SK-N-SH (cell line): ENCODE measurements at regions not wholly inside any gene's neighbourhood (a gene's known extent, or its start where the extent isn't known, plus 50 kb on each side); places are given as distances from the start of the nearest gene placed in this dataset.

Experiments used
- CTCF ChIA-PET: fragments of 300-600, 350-600 bp; formaldehyde crosslinking; extraction: SDS; loops from one replicate; lab custom pipeline; 2021; lab: Yijun Ruan, JAX
- POLR2A ChIA-PET: fragments of 350-600 bp; sonication (Branson Sonifier 250); formaldehyde crosslinking; extraction: SDS; loops from one replicate; lab custom pipeline; 2020; ENCODE audit warnings: antibody characterized with exemption, inconsistent platforms; lab: Yijun Ruan, JAX
- DNase-seq: peaks from one replicate; pipeline ENCODE4 v3.0.0; 2012
- H2AFZ ChIP-seq: fragments of 200-600 bp; sonication (generic); 2 replicates; pipeline ENCODE4 v1.8.1; 2016; ENCODE audit warnings: antibody characterized with exemption, mild to moderate bottlenecking, low read depth
- H3F3A ChIP-seq: fragments of 200-600 bp; sonication (generic); replicated peaks from 2 replicates; pipeline ENCODE3; 2016; ENCODE audit warnings: antibody characterized with exemption, mild to moderate bottlenecking; ENCODE audit not compliant: insufficient read depth
- H3K27ac ChIP-seq, 2 experiments: fragments of 200-500 bp in 1 of 2; fragments of 200-600 bp in 1 of 2; sonication (Bioruptor generic) in 1 of 2; sonication (generic), shearing (Covaris generic) in 1 of 2; 2 replicates each; pipeline versions ENCODE4 v1.5.1 to v1.6.1; 2014 to 2016; ENCODE audit warnings: low read depth in 2 of 2, inconsistent platforms in 1 of 2, low read length in 1 of 2, mild to moderate bottlenecking in 1 of 2, mixed read lengths in 1 of 2
- H3K27me3 ChIP-seq: fragments of 200-600 bp; sonication (generic), shearing (Covaris generic); 2 replicates; pipeline ENCODE4 v1.6.1; 2016; ENCODE audit warnings: mixed run types; ENCODE audit not compliant: insufficient read depth
- H3K36me3 ChIP-seq, 2 experiments: fragments of 200-500 bp in 1 of 2; fragments of 200-600 bp in 1 of 2; sonication (Bioruptor generic) in 1 of 2; sonication (generic) in 1 of 2; replicated peaks in 1 of 2; 2 replicates each; pipeline versions ENCODE3 to v1.5.1; 2014 to 2016; ENCODE audit warnings: low read length in 1 of 2, mild to moderate bottlenecking in 1 of 2; ENCODE audit not compliant: insufficient read depth in 2 of 2, control insufficient read depth in 1 of 2
- H3K4me1 ChIP-seq, 2 experiments: fragments of 200-500 bp in 1 of 2; fragments of 200-600 bp in 1 of 2; sonication (Bioruptor generic) in 1 of 2; sonication (generic), shearing (Covaris generic) in 1 of 2; 2 replicates each; pipeline versions ENCODE4 v1.5.1 to v1.6.1; 2014 to 2016; ENCODE audit warnings: low read depth in 1 of 2, low read length in 1 of 2, mixed run types in 1 of 2; ENCODE audit not compliant: insufficient read depth in 2 of 2, control insufficient read depth in 1 of 2
- H3K4me2 ChIP-seq: fragments of 200-600 bp; sonication (generic), shearing (Covaris generic); 2 replicates; pipeline ENCODE4 v1.6.1; 2017; ENCODE audit warnings: mixed run types
- H3K4me3 ChIP-seq, 2 experiments: fragments of 200-500 bp in 1 of 2; fragments of 200-600 bp in 1 of 2; sonication (Bioruptor generic) in 1 of 2; sonication (generic), shearing (Covaris generic) in 1 of 2; 2 replicates each; pipeline versions ENCODE4 v1.5.1 to v1.8.1; 2014 to 2016; ENCODE audit warnings: low read depth in 2 of 2, inconsistent platforms in 1 of 2, low read length in 1 of 2, mild to moderate bottlenecking in 1 of 2, mixed read lengths in 1 of 2, moderate library complexity in 1 of 2
- H3K79me2 ChIP-seq: fragments of 200-600 bp; sonication (generic); 2 replicates; pipeline ENCODE4 v1.8.1; 2017; ENCODE audit warnings: mild to moderate bottlenecking; ENCODE audit not compliant: insufficient read depth
- H3K9ac ChIP-seq: fragments of 200-600 bp; sonication (generic); 2 replicates; pipeline ENCODE4 v1.6.1; 2017; ENCODE audit warnings: mixed run types
- H3K9me2 ChIP-seq: fragments of 200-600 bp; sonication (generic); 2 replicates; pipeline ENCODE4 v1.6.1; 2017; ENCODE audit warnings: mixed run types
- H3K9me3 ChIP-seq: fragments of 200-600 bp; sonication (generic); 2 replicates; pipeline ENCODE4 v1.6.1; 2017; ENCODE audit warnings: mixed run types, mild to moderate bottlenecking, moderate library complexity
- H4K20me1 ChIP-seq: fragments of 200-600 bp; sonication (generic); 2 replicates; pipeline ENCODE4 v1.6.1; 2017; ENCODE audit warnings: mild to moderate bottlenecking, mixed run types; ENCODE audit not compliant: insufficient read depth
- ELF1 ChIP-seq: IDR thresholded peaks from 2 replicates; pipeline ENCODE4 v1.4.0; 2012
- EP300 ChIP-seq, 2 experiments: IDR thresholded peaks; 2 replicates each; pipeline versions ENCODE4 v1.4.0 to v1.6.1; 2012; ENCODE audit warnings: borderline replicate concordance in 1 of 2, low read depth in 1 of 2, low read length in 1 of 2
- EZH2phosphoT487 ChIP-seq: fragments of 200-600 bp; sonication (generic); IDR thresholded peaks from 2 replicates; pipeline ENCODE4 v1.6.1; 2017; ENCODE audit warnings: low read depth, mixed run types, mild to moderate bottlenecking, antibody characterized with exemption, moderate library complexity, borderline replicate concordance
- FOSL2 ChIP-seq: IDR thresholded peaks from 2 replicates; pipeline ENCODE4 v1.4.0; 2012; ENCODE audit warnings: low read depth, mild to moderate bottlenecking, moderate library complexity, borderline replicate concordance
- FOXJ3 ChIP-seq: sonication (generic); formaldehyde crosslinking; IDR thresholded peaks from 2 replicates; pipeline ENCODE4 v1.5.1; 2020; ENCODE audit warnings: mild to moderate bottlenecking, missing genetic modification reagents
- FOXM1 ChIP-seq: IDR thresholded peaks from 2 replicates; pipeline ENCODE4 v1.4.0; 2012; ENCODE audit warnings: low read depth, mild to moderate bottlenecking
- JUND ChIP-seq: IDR thresholded peaks from 2 replicates; pipeline ENCODE4 v1.4.0; 2012
- NFIC ChIP-seq: IDR thresholded peaks from 2 replicates; pipeline ENCODE4 v1.4.0; 2012; ENCODE audit warnings: borderline replicate concordance
- POLR2AphosphoS5 ChIP-seq: IDR thresholded peaks from 2 replicates; pipeline ENCODE4 v1.6.1; 2012; ENCODE audit warnings: low read depth, low read length
- RXRA ChIP-seq: IDR thresholded peaks from 2 replicates; pipeline ENCODE4 v1.4.0; 2012; ENCODE audit warnings: low read depth, mild to moderate bottlenecking, borderline replicate concordance
- SIN3A ChIP-seq: IDR thresholded peaks from 2 replicates; pipeline ENCODE4 v1.6.1; 2012; ENCODE audit warnings: low read depth, mild to moderate bottlenecking, low read length, moderate library complexity, borderline replicate concordance
- ZBTB33 ChIP-seq: IDR thresholded peaks from 2 replicates; pipeline ENCODE4 v1.4.0; 2012; ENCODE audit warnings: low read depth, borderline replicate concordance
- WGBS: methylation state at CpG from one replicate; pipeline ENCODE4 v1.1.6; 2017; ENCODE audit warnings: low lambda C conversion rate; 5-methylcytosine and 5-hydroxymethylcytosine counted together
- TF ChIP-seq, protein P1 (sequence below): IDR thresholded peaks from 2 replicates; pipeline ENCODE4 v1.4.0; 2012; ENCODE audit warnings: low read depth, borderline replicate concordance
- TF ChIP-seq, protein P2 (sequence below): IDR thresholded peaks from 2 replicates; pipeline ENCODE4 v1.6.1; 2012; ENCODE audit warnings: mild to moderate bottlenecking, low read depth, low read length, moderate library complexity

GRCh38 chr12:28893365-28893764 is 255.7 kb upstream of the FAR2 start:
- no peaks in the 10 kb centered on the region for H3K27me3 ChIP-seq
- H2AFZ ChIP-seq, result no peak overlapping the region
- POLR2A ChIA-PET, result no interaction called here
- no peaks in the 10 kb centered on the region for H4K20me1 ChIP-seq
- H3K9me3 ChIP-seq, result no peaks in the 10 kb centered on the region
- no peaks in the 10 kb centered on the region for H3K4me1 ChIP-seq
- no peak overlapping the region for H3K27ac ChIP-seq
- TF ChIP-seq SIN3A (no peak), POLR2AphosphoS5 (no peak), NFIC (no peak), RXRA (no peak), FOXJ3 (CRISPR knock-in tag) (no peak), ELF1 (no peak), FOSL2 (no peak), EP300 (IDR thresholded peaks at IDR 0.05; ENCODE audit: borderline replicate concordance in 1 of 2, low read depth in 1 of 2, low read length in 1 of 2) (no peak), EZH2phosphoT487 (no peak), JUND (no peak), FOXM1 (no peak), ZBTB33 (no peak)
- TF ChIP-seq, protein P1, sequence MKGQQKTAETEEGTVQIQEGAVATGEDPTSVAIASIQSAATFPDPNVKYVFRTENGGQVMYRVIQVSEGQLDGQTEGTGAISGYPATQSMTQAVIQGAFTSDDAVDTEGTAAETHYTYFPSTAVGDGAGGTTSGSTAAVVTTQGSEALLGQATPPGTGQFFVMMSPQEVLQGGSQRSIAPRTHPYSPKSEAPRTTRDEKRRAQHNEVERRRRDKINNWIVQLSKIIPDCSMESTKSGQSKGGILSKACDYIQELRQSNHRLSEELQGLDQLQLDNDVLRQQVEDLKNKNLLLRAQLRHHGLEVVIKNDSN, result no peak
- TF ChIP-seq, protein P2, sequence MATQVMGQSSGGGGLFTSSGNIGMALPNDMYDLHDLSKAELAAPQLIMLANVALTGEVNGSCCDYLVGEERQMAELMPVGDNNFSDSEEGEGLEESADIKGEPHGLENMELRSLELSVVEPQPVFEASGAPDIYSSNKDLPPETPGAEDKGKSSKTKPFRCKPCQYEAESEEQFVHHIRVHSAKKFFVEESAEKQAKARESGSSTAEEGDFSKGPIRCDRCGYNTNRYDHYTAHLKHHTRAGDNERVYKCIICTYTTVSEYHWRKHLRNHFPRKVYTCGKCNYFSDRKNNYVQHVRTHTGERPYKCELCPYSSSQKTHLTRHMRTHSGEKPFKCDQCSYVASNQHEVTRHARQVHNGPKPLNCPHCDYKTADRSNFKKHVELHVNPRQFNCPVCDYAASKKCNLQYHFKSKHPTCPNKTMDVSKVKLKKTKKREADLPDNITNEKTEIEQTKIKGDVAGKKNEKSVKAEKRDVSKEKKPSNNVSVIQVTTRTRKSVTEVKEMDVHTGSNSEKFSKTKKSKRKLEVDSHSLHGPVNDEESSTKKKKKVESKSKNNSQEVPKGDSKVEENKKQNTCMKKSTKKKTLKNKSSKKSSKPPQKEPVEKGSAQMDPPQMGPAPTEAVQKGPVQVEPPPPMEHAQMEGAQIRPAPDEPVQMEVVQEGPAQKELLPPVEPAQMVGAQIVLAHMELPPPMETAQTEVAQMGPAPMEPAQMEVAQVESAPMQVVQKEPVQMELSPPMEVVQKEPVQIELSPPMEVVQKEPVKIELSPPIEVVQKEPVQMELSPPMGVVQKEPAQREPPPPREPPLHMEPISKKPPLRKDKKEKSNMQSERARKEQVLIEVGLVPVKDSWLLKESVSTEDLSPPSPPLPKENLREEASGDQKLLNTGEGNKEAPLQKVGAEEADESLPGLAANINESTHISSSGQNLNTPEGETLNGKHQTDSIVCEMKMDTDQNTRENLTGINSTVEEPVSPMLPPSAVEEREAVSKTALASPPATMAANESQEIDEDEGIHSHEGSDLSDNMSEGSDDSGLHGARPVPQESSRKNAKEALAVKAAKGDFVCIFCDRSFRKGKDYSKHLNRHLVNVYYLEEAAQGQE, result no peak
- 57% methylated on average over 2 of the region's 2 CpGs for WGBS
- H3K4me2 ChIP-seq, result no peak overlapping the region
- no peaks in the 10 kb centered on the region for H3K36me3 ChIP-seq
- no peaks in the 10 kb centered on the region for H3F3A ChIP-seq
- no peaks in the 10 kb centered on the region for H3K9me2 ChIP-seq
- DNase-seq, result no peak
- H3K79me2 ChIP-seq, result no peaks in the 10 kb centered on the region
- CTCF ChIA-PET, result no interaction called here
- no peak overlapping the region for H3K4me3 ChIP-seq
- no peak overlapping the region for H3K9ac ChIP-seq
